ENCODE measurements at regions not wholly inside any gene's neighbourhood (a gene's known extent, or its start where the extent isn't known, plus 50 kb on each side); places are given as distances from the start of the nearest gene placed in this dataset.

DNA sequence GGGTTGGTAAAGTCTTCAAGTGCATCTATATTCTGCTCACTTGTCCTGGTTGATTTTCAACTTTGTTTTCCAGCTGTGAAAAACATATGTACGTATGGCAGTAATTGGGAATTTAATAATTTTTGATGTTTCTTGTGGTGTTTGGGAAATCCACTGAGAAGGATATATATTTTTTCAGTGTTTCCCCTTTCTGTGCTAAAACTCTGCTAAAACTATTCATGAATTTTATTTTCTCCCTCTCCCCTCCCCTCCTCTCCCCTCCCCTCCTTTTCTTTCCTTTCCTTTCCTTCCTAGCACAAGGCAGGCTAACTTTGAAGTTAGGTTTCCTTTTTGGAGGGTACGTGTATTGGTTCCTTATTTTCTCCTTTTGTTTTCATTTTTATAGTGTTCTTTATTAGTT lies 220.7 kb downstream of the PDCD6IP start:
- TF ChIP-seq, protein P1, sequence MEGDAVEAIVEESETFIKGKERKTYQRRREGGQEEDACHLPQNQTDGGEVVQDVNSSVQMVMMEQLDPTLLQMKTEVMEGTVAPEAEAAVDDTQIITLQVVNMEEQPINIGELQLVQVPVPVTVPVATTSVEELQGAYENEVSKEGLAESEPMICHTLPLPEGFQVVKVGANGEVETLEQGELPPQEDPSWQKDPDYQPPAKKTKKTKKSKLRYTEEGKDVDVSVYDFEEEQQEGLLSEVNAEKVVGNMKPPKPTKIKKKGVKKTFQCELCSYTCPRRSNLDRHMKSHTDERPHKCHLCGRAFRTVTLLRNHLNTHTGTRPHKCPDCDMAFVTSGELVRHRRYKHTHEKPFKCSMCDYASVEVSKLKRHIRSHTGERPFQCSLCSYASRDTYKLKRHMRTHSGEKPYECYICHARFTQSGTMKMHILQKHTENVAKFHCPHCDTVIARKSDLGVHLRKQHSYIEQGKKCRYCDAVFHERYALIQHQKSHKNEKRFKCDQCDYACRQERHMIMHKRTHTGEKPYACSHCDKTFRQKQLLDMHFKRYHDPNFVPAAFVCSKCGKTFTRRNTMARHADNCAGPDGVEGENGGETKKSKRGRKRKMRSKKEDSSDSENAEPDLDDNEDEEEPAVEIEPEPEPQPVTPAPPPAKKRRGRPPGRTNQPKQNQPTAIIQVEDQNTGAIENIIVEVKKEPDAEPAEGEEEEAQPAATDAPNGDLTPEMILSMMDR (IDR thresholded peaks at IDR 0.05; ENCODE audit: insufficient read depth, low read length): no peak
- TF ChIP-seq GABPA (IDR thresholded peaks at IDR 0.05; ENCODE audit: low read depth): no peak

Data from HL-60 (cell line).